Upper lobe of left lung (tissue), 4 donors: ENCODE measurements at regions not wholly inside any gene's neighbourhood (a gene's known extent, or its start where the extent isn't known, plus 50 kb on each side); places are given as distances from the start of the nearest gene placed in this dataset.

ENCODE experiments used
- POLR2AphosphoS5 ChIP-seq, 2 donors: sonication (generic); formaldehyde crosslinking; IDR thresholded peaks; one replicate each; pipeline ENCODE4 v1.5.1; 2017; ENCODE audit warnings: antibody characterized with exemption in 2 of 2
- TF ChIP-seq, protein P1 (sequence below), 6 experiments: fragments of 450-650 bp in 4 of 6; fragments of 200-600 bp in 2 of 6; sonication (generic) in 2 of 6; IDR thresholded peaks; one replicate each; pipeline ENCODE4 v1.5.1; 2016 to 2019; ENCODE audit warnings: antibody characterized with exemption in 6 of 6

DNA sequence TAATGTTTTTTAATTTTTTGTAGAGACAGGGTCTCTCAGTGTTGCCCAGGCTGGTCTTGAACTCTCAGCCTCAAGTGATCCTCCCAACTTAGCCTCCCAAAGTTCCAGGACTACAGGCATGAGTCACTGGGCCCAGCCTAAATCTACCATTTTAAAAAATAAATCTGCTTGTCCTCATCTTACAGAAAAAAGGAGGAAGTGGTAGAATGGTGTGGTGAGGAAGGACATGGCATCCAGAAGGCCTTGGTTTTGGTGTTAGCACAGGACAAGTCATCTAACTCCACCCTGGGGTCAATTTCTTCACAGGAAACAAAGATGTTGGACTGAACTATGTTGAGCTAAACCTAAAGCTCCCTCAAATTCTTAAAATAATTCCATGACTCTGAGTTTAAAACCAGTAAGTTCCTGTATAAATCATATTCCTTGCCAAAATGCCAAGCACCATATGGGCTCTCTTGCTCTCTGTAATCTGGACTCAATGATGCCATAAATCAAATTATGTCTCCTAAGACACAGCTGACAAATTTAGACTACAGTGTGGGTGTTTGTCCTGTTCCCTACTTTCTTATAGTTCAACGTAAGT, 253.9 kb upstream of the NOCT start:
- TF ChIP-seq, protein P1, sequence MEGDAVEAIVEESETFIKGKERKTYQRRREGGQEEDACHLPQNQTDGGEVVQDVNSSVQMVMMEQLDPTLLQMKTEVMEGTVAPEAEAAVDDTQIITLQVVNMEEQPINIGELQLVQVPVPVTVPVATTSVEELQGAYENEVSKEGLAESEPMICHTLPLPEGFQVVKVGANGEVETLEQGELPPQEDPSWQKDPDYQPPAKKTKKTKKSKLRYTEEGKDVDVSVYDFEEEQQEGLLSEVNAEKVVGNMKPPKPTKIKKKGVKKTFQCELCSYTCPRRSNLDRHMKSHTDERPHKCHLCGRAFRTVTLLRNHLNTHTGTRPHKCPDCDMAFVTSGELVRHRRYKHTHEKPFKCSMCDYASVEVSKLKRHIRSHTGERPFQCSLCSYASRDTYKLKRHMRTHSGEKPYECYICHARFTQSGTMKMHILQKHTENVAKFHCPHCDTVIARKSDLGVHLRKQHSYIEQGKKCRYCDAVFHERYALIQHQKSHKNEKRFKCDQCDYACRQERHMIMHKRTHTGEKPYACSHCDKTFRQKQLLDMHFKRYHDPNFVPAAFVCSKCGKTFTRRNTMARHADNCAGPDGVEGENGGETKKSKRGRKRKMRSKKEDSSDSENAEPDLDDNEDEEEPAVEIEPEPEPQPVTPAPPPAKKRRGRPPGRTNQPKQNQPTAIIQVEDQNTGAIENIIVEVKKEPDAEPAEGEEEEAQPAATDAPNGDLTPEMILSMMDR (IDR thresholded peaks at IDR 0.05) = no peak
- TF ChIP-seq POLR2AphosphoS5 (IDR thresholded peaks at IDR 0.05) = no peak
